KMS-11 (cell line): ENCODE measurements at regions not wholly inside any gene's neighbourhood (a gene's known extent, or its start where the extent isn't known, plus 50 kb on each side); places are given as distances from the start of the nearest gene placed in this dataset.

Experiments used
- H2AFZ ChIP-seq: fragments of 200-600 bp; sonication (generic); 2 replicates; pipeline ENCODE4 v1.6.1; 2016; ENCODE audit warnings: antibody characterized with exemption, mixed run types, low read depth
- H3K27ac ChIP-seq: fragments of 200-600 bp; sonication (generic); 2 replicates; pipeline ENCODE4 v1.6.1; 2016; ENCODE audit warnings: mild to moderate bottlenecking, mixed run types
- H3K27me3 ChIP-seq: fragments of 200-600 bp; sonication (generic); 2 replicates; pipeline ENCODE4 v1.6.1; 2017; ENCODE audit warnings: mild to moderate bottlenecking, low read depth, mixed run types, moderate library complexity; ENCODE audit not compliant: insufficient read depth
- H3K36me3 ChIP-seq: fragments of 200-600 bp; sonication (generic); 2 replicates; pipeline ENCODE4 v1.6.1; 2017; ENCODE audit warnings: mild to moderate bottlenecking, mixed run types; ENCODE audit not compliant: insufficient read depth
- H3K4me1 ChIP-seq: fragments of 200-600 bp; sonication (generic); 2 replicates; pipeline ENCODE4 v1.6.1; 2016; ENCODE audit warnings: mild to moderate bottlenecking, low read depth, mixed run types; ENCODE audit not compliant: poor library complexity, severe bottlenecking
- H3K4me2 ChIP-seq: fragments of 200-600 bp; sonication (generic); 2 replicates; pipeline ENCODE4 v1.7.0; 2016; ENCODE audit warnings: mild to moderate bottlenecking, mixed run types
- H3K4me3 ChIP-seq: fragments of 200-600 bp; sonication (generic); IDR thresholded peaks from 2 replicates; pipeline ENCODE4 v1.6.1; 2017; ENCODE audit warnings: low read depth, low read length, mixed read lengths; ENCODE audit not compliant: insufficient read depth
- H3K79me2 ChIP-seq: fragments of 200-600 bp; sonication (generic); 2 replicates; pipeline ENCODE4 v1.6.1; 2016; ENCODE audit warnings: low read depth, mixed run types; ENCODE audit not compliant: insufficient read depth
- H3K9ac ChIP-seq: fragments of 200-600 bp; sonication (generic); 2 replicates; pipeline ENCODE4 v1.6.1; 2016; ENCODE audit warnings: mild to moderate bottlenecking, mixed run types
- H4K20me1 ChIP-seq: fragments of 200-600 bp; sonication (generic); 2 replicates; pipeline ENCODE4 v1.6.1; 2016; ENCODE audit warnings: mild to moderate bottlenecking, mixed run types; ENCODE audit not compliant: insufficient read depth
- CTCF ChIP-seq: fragments of 200-600 bp; sonication (generic); conservative IDR thresholded peaks from 2 replicates; pipeline ENCODE4 v1.6.1; 2017; ENCODE audit warnings: low read depth, mild to moderate bottlenecking, antibody characterized with exemption, low read length, moderate library complexity, mixed read lengths

DNA sequence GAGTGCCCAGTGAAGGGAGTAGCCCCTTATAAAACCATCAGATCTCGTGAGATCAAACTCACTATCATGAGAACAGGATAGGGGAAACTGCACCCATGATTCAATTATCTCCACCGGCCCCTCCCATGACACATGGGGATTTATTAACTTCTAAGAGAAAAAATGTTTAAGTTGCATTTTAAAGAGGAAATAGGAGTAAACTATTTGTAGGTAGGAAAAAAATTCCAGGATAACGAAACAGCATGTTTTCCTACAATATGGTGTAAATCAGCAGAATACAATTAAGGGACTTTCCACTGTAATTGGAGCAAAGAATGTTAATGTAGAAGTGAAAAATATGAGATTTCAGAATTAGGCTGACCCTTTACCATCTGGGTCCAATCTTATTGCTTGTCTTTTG is 63.9 kb downstream of the FBXO5 start:
- Histone ChIP-seq H2AFZ (no peak overlapping the region), H3K4me1 (no peaks in the 10 kb centered on the region), H3K4me3 (no peak overlapping the region), H4K20me1 (no peaks in the 10 kb centered on the region), H3K36me3 (no peaks in the 10 kb centered on the region), H3K79me2 (no peaks in the 10 kb centered on the region), H3K27ac (no peak overlapping the region), H3K9ac (no peak overlapping the region), H3K4me2 (no peak overlapping the region), H3K27me3 (no peaks in the 10 kb centered on the region)
- TF ChIP-seq CTCF = no peak

DNA sequence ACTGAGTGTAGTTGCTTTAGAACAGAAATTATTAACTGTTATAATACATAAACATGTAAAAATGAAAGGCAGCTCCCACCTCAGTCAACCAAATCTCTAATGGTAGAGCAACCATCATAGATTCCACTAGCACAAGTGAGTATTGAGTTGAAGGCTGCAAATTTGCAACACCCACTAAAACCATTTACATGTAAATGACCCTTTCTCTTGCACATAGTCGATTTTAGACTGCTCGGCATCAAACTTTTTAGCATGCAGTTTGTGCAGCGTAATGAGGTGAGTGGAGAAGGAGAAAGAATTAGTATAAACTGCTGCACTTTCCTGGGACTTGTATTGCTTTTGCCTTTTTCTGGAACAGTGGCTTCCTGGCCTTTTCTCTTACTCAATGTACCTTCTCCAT is 62.8 kb downstream of the FBXO5 start:
- Histone ChIP-seq H3K9ac (no peak overlapping the region), H4K20me1 (no peaks in the 10 kb centered on the region), H3K4me2 (no peak overlapping the region), H3K4me3 (no peak overlapping the region), H2AFZ (no peak overlapping the region), H3K36me3 (no peaks in the 10 kb centered on the region), H3K27me3 (no peaks in the 10 kb centered on the region), H3K79me2 (no peaks in the 10 kb centered on the region), H3K4me1 (no peaks in the 10 kb centered on the region), H3K27ac (no peak overlapping the region)
- TF ChIP-seq CTCF = no peak
